Stomach smooth muscle (tissue), 2 donors: ENCODE measurements at regions not wholly inside any gene's neighbourhood (a gene's known extent, or its start where the extent isn't known, plus 50 kb on each side); places are given as distances from the start of the nearest gene placed in this dataset.
"Not testable (repeated sequence)": the region's sequence is repeated elsewhere in the genome, so short reads cannot be mapped to it uniquely, and the experiment has no call there.

Source experiments
- H3K27ac ChIP-seq: one replicate; pipeline ENCODE4 v1.7.0; 2013; ENCODE audit warnings: mild to moderate bottlenecking, low read length, inconsistent platforms
- H3K27me3 ChIP-seq, 2 donors: one replicate each; pipeline ENCODE4 v1.7.0; 2013; ENCODE audit warnings: low read length in 2 of 2; ENCODE audit not compliant: insufficient read depth in 2 of 2, control insufficient read depth in 1 of 2
- H3K36me3 ChIP-seq, 2 donors: one replicate each; pipeline ENCODE4 v1.7.0; 2013; ENCODE audit warnings: low read length in 2 of 2; ENCODE audit not compliant: control insufficient read depth in 2 of 2, insufficient read depth in 2 of 2
- H3K4me1 ChIP-seq: one replicate; pipeline ENCODE4 v1.7.0; 2013; ENCODE audit warnings: low read length; ENCODE audit not compliant: control insufficient read depth, insufficient read depth
- H3K4me3 ChIP-seq, 2 donors: one replicate each; pipeline ENCODE4 v1.7.0; 2013; ENCODE audit warnings: low read length in 2 of 2
- H3K9ac ChIP-seq, 2 donors: one replicate each; pipeline ENCODE4 v1.7.0; 2013; ENCODE audit warnings: low read length in 2 of 2, mild to moderate bottlenecking in 1 of 2
- H3K9me3 ChIP-seq, 2 donors: one replicate each; pipeline ENCODE4 v1.7.0; 2013; ENCODE audit warnings: low read length in 2 of 2; ENCODE audit not compliant: control insufficient read depth in 2 of 2
- donor health status: healthy.
- donor health status: Pancreatic carcinoma.

GRCh38 chr21:19109694-19110093 lies 706.1 kb upstream of the TMPRSS15 start:
- Histone ChIP-seq H3K9ac (no peak overlapping the region), H3K27ac (no peak overlapping the region), H3K4me1 (no peaks in the 10 kb centered on the region), H3K27me3 (no peaks in the 10 kb centered on the region), H3K9me3 (no peaks in the 10 kb centered on the region), H3K36me3 (no peaks in the 10 kb centered on the region), H3K4me3 (no peak overlapping the region)

DNA sequence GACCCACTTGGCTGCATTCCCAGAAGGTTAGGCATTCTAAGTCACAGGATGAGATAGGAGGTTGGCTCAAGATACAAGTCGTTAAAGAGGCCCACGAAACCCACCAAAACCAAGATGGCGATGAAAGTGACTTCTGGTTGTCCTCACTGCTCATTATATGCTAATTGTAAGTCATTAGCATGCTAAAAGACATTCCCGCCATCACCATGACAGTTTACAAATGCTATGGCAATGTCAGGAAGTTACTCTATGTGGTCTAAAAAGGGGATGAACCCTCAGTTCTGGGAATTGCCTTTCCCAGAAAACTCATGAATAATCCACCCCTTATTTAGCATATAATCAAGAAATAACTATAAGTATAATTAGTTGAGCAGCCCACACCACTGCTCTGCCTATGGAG lies 715.7 kb upstream of the TMPRSS15 start:
- not testable (repeated sequence) for H3K36me3 ChIP-seq

GRCh38 chr21:19120591-19120990 lies 717.0 kb upstream of the TMPRSS15 start:
- no peaks in the 10 kb centered on the region for H3K4me1 ChIP-seq
- no peak overlapping the region for H3K9ac ChIP-seq

More for the DNA sequence above, 715.7 kb upstream of the TMPRSS15 start:
- H3K27ac ChIP-seq, H3K9me3 ChIP-seq, H3K4me3 ChIP-seq, H3K4me1 ChIP-seq, H3K9ac ChIP-seq, H3K27me3 ChIP-seq: not testable (repeated sequence)

DNA sequence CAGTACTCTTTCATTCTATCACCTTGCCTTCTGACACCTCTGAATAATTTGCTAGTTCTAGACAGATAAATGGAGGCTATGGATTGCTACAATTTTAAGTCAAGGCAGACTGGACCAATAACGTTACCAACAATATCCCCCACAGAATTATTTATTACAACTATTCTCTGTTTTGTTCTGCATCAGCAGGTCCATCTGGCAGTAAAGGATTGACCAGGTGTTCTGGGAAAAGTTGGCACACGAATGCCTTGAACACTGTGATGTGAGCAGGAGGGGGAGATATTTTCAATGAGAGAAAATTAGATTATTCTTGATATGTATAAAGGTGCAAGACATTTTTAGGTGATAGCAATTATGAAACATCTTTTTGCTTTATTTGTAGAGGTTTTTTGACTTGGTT lies 718.8 kb upstream of the TMPRSS15 start:
- Histone ChIP-seq H3K9me3 (no peaks in the 10 kb centered on the region), H3K4me3 (no peak overlapping the region), H3K36me3 (no peaks in the 10 kb centered on the region), H3K27ac (no peak overlapping the region), H3K27me3 (no peaks in the 10 kb centered on the region), H3K4me1 (no peaks in the 10 kb centered on the region), H3K9ac (no peak overlapping the region)

More at GRCh38 chr21:19120591-19120990, 717.0 kb upstream of the TMPRSS15 start:
- Histone ChIP-seq H3K27ac (no peak overlapping the region), H3K36me3 (no peaks in the 10 kb centered on the region), H3K4me3 (no peak overlapping the region), H3K27me3 (no peaks in the 10 kb centered on the region), H3K9me3 (no peaks in the 10 kb centered on the region)

GRCh38 chr21:19123053-19123452 lies 719.5 kb upstream of the TMPRSS15 start:
- H3K4me3 ChIP-seq = no peak overlapping the region
- H3K36me3 ChIP-seq = no peaks in the 10 kb centered on the region
- no peaks in the 10 kb centered on the region for H3K9me3 ChIP-seq
- no peak overlapping the region for H3K9ac ChIP-seq
- H3K4me1 ChIP-seq = no peaks in the 10 kb centered on the region
- H3K27me3 ChIP-seq = no peaks in the 10 kb centered on the region
- no peak overlapping the region for H3K27ac ChIP-seq

GRCh38 chr21:19123525-19123924 lies 719.9 kb upstream of the TMPRSS15 start:
- no peak overlapping the region for H3K4me3 ChIP-seq
- H3K9me3 ChIP-seq = no peaks in the 10 kb centered on the region
- no peaks in the 10 kb centered on the region for H3K27me3 ChIP-seq
- no peak overlapping the region for H3K27ac ChIP-seq
- H3K9ac ChIP-seq = no peak overlapping the region
- no peaks in the 10 kb centered on the region for H3K36me3 ChIP-seq
- no peaks in the 10 kb centered on the region for H3K4me1 ChIP-seq

GRCh38 chr21:19124691-19125090 lies 721.1 kb upstream of the TMPRSS15 start:
- Histone ChIP-seq H3K9ac (no peak overlapping the region), H3K36me3 (no peaks in the 10 kb centered on the region), H3K27ac (no peak overlapping the region), H3K4me1 (no peaks in the 10 kb centered on the region), H3K9me3 (no peaks in the 10 kb centered on the region), H3K4me3 (no peak overlapping the region), H3K27me3 (no peaks in the 10 kb centered on the region)

- Histone ChIP-seq H3K4me1 (no peaks in the 10 kb centered on the region), H3K9me3 (no peaks in the 10 kb centered on the region), H3K27me3 (no peaks in the 10 kb centered on the region), H3K27ac (no peak overlapping the region), H3K4me3 (no peak overlapping the region), H3K9ac (no peak overlapping the region), H3K36me3 (no peaks in the 10 kb centered on the region)
These were observed 726.9 kb upstream of the TMPRSS15 start for GRCh38 chr21:19130379-19131028.

- no peaks in the 10 kb centered on the region for H3K4me1 ChIP-seq
- no peak overlapping the region for H3K9ac ChIP-seq
- H3K27ac ChIP-seq = no peak overlapping the region
- H3K27me3 ChIP-seq = no peaks in the 10 kb centered on the region
- H3K36me3 ChIP-seq = no peaks in the 10 kb centered on the region
- H3K4me3 ChIP-seq = no peak overlapping the region
- H3K9me3 ChIP-seq = no peaks in the 10 kb centered on the region
These were observed 737.9 kb upstream of the TMPRSS15 start for GRCh38 chr21:19141511-19141910.

DNA sequence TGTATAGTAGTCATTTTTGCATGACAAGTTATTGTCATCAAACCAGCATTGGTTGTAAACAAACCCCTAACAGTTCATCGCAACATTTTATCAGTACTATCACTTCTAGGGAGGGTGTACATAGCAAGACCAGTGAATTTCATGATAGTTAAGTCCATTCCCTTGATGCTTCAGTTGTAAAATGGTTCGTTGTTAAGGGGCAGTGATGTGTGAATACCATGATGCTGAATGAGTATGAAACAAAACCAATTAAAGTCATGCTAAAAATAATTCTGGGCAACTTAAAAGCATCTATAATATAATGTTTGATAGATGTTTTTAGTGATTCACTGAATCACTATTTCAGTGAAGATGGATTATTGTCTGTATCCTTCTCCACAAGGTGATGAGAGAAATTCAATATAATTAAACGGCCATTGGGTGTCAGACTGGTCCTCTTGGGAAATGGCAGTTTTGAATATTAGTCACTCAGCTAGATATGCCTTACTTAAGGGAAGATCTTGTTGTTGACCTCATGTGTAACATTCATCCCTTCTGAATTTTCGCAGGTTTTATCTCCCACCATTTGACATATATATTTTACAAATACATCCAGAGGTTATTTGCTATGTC lies 742.2 kb upstream of the TMPRSS15 start:
- H3K4me3 ChIP-seq = no peak overlapping the region
- H3K9ac ChIP-seq = no peak overlapping the region
- H3K4me1 ChIP-seq = no peaks in the 10 kb centered on the region

DNA sequence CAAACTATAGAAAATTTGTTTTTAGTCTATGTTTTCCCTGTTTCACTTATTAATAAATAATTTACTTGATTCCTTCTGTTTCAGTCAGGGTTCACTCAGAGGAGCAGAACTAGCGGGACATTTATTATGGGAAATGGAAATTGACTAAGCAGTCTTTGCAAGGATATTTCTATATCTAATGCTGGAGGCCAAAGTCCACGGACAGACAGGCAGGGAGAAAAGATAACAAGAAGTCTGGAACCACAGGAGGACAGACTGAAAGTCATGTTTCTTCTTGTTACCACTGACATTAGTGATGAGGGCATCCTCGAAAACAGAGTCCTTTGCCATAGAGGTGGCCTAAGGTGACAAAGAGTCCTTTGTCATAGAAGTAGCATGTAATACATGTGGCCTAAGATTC lies 744.5 kb upstream of the TMPRSS15 start:
- no peaks in the 10 kb centered on the region for H3K4me1 ChIP-seq
- H3K9me3 ChIP-seq = no peaks in the 10 kb centered on the region
- H3K4me3 ChIP-seq = no peak overlapping the region
- H3K27me3 ChIP-seq = no peaks in the 10 kb centered on the region
- no peaks in the 10 kb centered on the region for H3K36me3 ChIP-seq
- no peak overlapping the region for H3K27ac ChIP-seq
- no peak overlapping the region for H3K9ac ChIP-seq

More for the DNA sequence above, 742.2 kb upstream of the TMPRSS15 start:
- Histone ChIP-seq H3K27ac (no peak overlapping the region), H3K36me3 (no peaks in the 10 kb centered on the region), H3K27me3 (no peaks in the 10 kb centered on the region), H3K9me3 (no peaks in the 10 kb centered on the region)
